Activated CD8-positive, alpha-beta memory T cell treated with anti-CD3 and anti-CD28 coated beads, Interleukin-2, amount 50 U/mL, for 1 hour (primary cell): ENCODE measurements at regions not wholly inside any gene's neighbourhood (a gene's known extent, or its start where the extent isn't known, plus 50 kb on each side); places are given as distances from the start of the nearest gene placed in this dataset.
"Not testable (repeated sequence)": the region's sequence is repeated elsewhere in the genome, so short reads cannot be mapped to it uniquely, and the experiment has no call there.

ENCODE experiments used
- DNase-seq: peaks from one replicate; pipeline ENCODE4 v3.0.0-alpha.2; 2020; ENCODE audit errors: extremely low read depth

DNA sequence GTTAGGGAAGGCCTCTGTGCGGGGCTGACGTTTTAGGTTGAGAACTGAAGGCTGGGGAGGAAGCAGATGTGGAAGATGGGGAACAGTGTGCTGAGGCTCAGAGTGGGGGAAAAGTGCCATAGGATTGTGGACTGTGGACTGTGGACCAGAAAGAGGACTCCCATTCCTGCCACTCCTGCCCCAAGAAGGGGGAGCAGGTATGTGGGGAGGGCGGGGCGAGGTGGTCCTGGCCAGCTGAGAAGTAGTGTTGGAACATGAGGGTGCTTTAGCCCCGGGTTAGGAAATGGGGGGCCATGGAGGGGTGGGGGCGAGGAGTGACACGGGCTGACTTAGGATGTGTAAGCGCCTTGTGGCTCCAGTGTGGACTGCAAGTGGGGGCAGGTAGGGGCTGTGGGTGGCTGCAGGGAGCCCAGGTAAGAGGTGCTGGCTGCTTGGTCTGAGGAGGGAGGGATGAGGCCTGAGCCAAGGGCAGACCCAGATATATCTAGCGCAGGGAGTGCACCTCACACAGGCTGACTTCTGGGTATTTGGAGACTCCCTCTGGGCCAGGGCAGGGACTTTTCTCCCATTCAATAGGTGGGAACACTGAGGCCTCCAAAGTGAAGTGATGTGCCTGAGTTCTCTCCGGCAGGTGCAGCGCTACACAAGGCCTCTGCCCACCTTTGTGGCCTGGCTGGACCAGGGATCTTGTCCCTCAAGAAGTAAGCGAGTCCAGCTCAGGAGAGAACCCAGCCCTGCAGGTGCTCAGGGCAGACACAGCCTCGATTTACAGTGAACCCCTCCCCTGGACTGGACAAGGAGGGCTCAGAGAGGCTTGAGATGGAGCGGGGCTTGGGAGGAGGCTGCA is 76.6 kb upstream of the TOX2 start:
- no peak for DNase-seq

GRCh38 chr20:43836790-43837189 is 77.9 kb upstream of the TOX2 start:
- no peak for DNase-seq

GRCh38 chr20:43835944-43836508 is 78.6 kb upstream of the TOX2 start:
- DNase-seq, result no peak

DNA sequence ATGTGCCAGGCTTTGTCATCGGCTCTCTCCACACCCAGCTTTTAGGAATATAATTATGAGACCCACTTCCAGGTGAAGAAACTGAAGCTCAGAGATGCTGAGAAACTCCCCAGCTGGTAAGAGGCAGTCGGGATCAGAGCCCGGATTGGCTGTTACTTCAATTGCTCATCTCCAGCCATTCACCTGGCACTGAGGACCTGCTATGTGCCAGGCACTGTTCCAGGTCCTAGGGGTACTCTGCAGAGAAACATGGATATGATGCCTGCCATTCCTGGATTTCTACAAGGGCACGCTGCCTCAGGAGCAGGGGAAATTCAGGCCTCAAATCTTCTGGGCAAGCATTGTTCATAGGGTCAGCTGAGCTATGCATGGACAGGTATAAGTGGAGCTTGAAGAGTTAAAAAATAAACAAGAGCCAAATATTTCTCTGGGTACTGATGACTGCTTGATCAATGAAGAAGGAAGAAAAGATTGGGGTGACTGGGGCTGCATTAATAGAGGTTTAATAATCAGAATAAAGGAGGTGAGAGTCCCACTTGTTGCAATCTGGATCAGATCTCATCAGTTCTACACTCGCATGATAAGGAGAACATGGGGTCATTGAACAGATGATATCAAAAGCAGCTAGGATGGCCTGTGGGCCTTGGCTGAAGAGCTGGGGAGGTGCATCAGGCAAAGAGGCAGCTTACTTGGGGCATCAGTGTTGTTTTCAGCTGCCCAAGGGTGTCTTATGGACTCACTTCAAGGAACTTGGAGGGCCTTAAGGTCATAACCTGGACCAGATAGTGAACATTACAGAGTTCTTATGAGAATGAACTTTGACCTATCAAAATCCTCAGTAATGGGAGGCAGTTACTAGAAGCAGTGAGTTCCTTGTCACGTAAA is 80.9 kb upstream of the TOX2 start:
- DNase-seq, result no peak

DNA sequence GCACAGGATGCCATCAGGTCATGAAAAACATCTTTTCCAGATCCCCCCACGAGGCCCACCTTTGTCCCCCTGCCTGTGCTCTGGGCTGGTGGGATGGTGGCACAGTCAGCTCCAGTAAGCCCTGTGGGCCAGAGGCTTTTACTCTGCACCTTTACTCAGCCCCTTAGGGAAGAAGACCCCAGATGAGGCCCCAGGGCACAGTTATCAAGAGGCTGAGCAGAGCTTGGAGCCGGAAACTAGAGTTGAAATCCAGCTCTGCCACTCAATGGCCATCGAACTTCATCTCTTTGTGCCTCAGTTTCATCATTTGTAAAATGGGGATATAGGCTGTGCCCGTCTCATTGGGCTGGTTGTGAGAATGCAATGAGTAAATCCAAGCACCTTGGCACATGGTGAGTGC is 81.7 kb upstream of the TOX2 start:
- DNase-seq, result no peak

DNA sequence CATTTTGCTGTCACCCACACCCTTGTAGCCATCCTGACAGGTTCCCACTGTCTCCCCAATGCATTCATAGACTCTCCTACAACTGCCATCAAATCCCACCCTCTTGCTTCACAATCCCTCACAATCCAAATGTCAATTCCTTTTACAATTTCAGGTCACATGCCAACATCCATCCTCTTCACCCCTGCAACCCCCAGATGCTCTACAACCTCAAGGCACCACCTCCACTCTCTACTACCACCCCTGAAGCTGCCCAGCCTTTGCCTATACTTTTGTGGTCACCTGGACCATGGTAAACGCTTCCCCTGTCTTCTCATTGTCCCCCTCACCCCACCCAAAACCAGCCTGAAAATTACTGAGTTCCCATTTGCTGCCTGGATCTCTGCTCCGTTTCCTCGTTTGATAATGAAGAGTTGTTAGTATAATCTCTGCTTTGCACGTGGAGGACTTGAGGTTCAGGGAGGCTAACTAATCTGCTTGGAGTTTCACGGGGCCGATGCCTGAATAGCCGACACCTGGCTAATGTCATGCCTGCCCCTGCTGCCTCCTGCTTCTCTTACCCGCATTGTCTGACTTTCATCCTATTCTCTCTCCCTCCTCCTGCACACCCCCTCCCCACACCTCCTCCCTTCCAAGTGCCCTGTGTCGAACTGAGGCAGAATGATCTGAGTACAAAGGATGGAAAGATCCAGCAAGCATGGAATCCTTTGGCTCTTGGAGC is 82.4 kb upstream of the TOX2 start:
- no peak for DNase-seq

DNA sequence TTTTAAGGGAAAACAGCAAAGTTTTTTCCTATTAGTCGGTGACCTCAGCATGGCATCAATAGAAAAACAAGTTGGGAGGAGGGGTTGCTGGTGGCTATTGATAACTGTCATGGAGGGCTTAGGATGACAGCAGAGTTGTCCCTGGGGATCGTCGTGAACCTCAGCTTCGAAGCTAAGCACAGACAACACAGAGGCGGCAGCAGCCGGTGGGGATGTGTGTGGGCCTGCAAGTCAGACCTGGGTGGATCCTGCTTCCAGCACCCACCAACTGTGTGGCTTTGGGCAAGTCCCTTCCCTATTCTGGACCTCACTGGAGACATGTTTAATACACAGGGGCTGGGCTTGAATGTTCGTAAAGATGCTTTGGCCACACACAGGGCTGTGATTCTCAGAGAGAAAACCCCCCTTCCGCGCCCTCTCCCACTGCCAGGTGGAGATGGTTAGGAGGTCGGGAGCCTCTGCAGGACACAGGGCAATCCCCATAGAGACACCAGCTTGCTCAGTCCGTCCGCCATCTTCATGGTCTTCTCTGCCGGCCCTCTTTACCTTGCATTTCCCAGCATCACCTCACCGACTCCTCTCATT is 83.1 kb upstream of the TOX2 start:
- DNase-seq, result no peak

GRCh38 chr20:43830883-43831282 is 83.8 kb upstream of the TOX2 start:
- DNase-seq, result no peak

DNA sequence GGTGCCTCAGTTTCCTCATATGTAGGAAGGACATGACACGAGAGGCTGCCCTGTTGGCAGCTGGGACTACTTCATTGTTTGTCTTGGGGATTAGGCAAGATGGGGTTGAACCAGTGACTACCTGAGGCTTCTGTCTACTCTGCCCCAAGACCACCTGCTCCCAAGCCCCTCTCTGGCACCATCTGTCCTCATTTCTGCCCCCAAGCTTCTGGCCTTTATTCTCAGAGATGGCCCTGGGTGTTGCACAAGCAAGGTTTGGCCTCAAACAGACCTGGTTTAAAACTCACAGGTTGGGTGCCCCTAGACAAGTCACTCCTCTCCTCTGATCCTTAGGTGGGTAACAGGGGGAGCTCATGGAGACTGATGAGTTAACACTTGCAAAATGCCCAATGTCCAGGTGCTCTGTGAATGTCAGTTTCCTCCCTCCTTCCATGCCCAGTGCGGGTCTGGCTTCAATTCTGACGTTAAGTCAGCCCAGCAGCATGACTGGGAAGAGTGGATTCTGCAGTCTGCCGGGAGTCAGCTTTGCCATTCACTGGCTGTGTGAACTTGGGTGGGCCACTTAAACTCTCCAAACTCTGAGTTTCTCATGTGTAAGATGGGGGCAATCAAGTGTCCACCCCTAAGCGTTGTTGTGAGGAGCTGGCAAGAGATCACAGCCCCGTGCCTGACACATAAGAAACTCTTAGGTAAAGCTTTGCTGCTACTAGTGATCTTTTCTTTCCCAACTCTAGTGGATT is 84.5 kb upstream of the TOX2 start:
- DNase-seq, result no peak

DNA sequence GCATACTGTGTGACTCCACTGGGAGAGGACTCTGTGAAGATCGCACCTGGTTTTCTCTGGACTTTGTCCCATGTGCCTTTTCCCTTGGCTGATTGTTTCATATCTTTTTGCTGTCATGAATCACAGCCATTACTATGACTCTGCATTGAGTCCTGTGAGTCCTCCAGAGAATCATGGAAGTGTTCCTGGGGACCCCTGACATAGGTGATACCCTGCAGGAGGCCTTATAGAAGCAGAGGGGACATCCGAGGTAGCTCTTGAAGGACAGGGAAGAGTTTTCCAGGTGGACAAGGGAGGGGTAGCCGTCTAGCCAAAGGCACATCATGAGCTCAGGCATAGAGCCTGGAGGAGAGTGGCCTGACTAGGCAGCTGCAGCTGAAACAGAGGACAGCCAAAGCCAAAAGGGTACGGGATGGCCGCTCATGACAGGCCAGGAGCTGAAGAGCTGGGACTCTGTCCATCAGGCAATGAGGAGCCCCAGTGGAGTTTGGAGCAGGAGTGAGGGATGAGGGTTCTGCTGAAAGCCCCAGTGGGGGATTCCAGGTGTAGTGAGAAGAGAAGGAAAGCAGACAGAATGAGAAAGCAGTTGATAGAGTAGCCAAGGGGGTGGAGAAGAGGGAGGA is 86.6 kb upstream of the TOX2 start:
- DNase-seq, result no peak

GRCh38 chr20:43826943-43827342 is 87.7 kb upstream of the TOX2 start:
- DNase-seq, result not testable (repeated sequence)

- DNase-seq, result no peak
Observed at GRCh38 chr20:43825581-43825980, 89.1 kb upstream of the TOX2 start.

DNA sequence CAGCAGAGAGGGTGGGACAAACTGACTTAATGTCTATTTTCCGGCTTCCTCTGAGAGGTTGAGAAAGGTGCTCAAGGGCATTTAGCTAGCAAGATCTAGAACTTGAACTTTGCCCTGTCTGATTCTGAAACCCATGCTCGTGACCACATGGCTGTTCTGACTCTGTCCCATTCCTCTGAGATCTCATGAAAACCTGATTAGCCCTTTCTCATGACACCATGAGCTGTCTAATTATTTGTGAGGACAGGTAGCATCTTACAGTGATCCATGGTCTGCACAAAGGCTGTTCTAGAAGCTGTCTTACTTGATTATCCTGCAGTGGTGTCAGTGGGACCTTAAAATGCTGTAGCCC is 89.6 kb upstream of the TOX2 start:
- no peak for DNase-seq

GRCh38 chr20:43824309-43825050 is 90.2 kb upstream of the TOX2 start:
- DNase-seq, result no peak

- no peak for DNase-seq
Observed at GRCh38 chr20:43821795-43822194, 92.9 kb upstream of the TOX2 start.

DNA sequence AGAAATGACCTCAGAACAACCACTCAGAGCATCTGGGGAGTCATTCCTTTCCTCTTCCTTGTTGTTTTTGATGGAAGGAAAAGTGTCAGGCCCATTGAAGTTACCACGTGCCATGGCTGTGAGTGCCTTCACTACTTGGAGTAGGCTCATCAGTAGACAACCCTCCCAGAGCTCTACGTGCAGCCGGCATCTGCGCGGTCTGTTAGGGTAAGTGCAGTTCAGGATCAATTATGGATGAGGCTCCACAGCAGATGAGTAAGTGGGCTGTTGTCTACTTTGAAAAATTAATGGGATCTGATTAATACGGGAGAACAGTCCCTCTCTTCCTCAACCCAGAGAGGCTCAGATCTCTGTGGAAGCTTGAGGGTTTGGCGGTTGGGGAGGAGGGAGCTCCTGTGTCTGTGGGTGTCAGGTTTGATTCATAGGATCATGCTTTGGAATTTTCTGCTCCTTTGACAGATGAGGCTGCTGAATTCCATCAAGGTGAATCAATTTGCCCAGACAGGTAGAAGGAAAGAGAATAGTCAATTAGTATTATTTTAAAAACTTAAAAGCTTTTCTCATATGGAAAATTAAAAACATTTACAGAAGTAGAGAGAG is 93.8 kb upstream of the TOX2 start:
- DNase-seq, result no peak

DNA sequence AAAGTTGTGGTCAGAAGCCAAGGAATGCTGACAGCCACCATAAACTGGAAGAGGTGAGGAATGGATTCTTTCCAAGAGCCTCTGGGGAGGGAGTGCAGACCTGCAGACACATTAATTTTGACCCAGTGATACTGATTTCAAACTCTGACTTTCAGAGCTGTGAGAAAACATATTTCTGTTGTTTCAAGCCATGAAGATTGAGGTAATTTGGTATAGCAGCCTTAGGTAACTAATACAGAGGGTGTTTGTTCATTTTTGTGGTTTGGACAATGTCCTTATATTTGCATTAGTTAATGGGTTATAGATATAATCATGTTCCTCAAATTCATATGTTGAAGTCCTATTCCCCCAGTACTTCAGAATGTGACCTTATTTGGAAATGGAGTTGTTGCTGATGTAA is 85.4 kb upstream of the GTSF1L start:
- no peak for DNase-seq

DNA sequence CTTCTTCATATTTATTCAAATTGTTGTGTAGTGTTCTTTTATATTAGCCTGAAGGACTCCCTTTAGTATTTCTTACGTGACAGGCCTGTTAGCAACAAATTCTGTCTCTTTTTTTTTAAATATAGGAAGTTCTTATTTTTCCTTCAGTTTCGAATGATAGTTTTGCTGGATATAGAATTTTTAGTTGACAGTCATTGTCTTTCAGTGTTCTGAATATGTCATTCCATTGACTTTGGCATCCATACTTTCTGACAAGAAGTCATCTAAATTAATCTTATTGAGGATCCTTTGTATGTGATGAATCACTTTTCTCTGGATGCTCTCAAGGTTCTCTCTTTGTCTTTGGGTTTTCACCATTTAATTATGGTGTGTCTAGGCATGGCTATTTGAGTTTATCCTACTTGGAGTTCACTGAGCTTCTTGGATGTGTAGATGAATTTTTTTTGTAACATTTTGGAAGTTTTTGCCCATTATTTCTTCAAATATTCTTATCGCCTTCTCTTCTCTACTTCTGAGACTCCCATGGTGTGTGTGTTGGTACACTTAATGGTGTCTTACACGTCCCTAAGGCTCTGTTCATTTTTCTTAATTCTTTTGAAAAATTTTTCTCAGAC is 82.5 kb upstream of the GTSF1L start:
- no peak for DNase-seq

- no peak for DNase-seq
Observed at GRCh38 chr20:43804781-43805180, 78.0 kb upstream of the GTSF1L start.
